ENCODE measurements at regions not wholly inside any gene's neighbourhood (a gene's known extent, or its start where the extent isn't known, plus 50 kb on each side); places are given as distances from the start of the nearest gene placed in this dataset.
"Not testable (repeated sequence)": the region's sequence is repeated elsewhere in the genome, so short reads cannot be mapped to it uniquely, and the experiment has no call there.

DNA sequence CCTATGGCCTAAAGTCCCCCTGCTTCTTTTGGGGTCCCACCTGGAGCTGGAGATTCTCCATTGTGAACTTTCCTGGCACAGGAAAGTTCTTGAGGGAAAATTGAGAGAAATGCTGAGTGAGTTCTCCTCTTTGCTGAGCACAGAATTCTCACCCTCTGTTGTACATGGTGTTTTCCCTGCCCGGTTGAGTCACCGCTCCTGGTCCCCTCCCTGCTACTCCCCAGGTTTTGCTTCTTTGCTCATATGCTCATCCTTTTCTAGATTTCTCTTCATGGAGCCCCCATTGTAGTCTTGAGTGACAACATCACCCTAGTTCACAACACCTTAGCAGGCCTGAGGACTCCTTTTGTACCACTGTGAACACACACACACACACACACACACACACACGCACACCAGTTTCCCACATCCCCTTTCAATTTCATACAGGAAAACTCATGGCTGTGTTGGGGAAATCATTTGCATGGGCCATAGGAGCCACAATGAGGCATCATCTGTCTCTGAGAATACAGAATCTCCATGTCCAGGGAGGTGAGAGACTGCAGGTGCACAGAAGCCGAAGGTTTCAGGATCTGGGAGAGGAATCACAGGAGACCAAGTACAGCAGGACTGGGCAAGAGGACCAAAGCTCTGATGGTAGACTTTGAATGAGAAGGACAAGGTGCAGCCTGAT, 585.3 kb downstream of the GOLGA6L6 start:
- TF ChIP-seq SUZ12 (IDR thresholded peaks at IDR 0.05; ENCODE audit: extremely low read depth, insufficient read depth, insufficient read length) (no peak), ZNF274 (IDR thresholded peaks at IDR 0.05; ENCODE audit: low read depth, low read length) (no peak), YY1 (IDR thresholded peaks at IDR 0.05; ENCODE audit: insufficient read depth, insufficient read length) (no peak)
- no peaks in the 10 kb centered on the region for H3K4me1 ChIP-seq (ENCODE audit: insufficient read depth, insufficient read length)
- no peak overlapping the region for H3K9ac ChIP-seq (ENCODE audit: insufficient read length, low read depth)
- no peak overlapping the region for H3K4me3 ChIP-seq (ENCODE audit: insufficient read length, low read depth)
- no peaks in the 10 kb centered on the region for H3K36me3 ChIP-seq (ENCODE audit: insufficient read depth, insufficient read length, low read length)
- no peak for DNase-seq (ENCODE audit: low read depth, low spot score)
- peaks cover 59% of the 10 kb centered on the region for H3K27me3 ChIP-seq (ENCODE audit: insufficient read depth, insufficient read length)
- H3K9me3 ChIP-seq (ENCODE audit: insufficient read depth, low read length), result no peaks in the 10 kb centered on the region

DNA sequence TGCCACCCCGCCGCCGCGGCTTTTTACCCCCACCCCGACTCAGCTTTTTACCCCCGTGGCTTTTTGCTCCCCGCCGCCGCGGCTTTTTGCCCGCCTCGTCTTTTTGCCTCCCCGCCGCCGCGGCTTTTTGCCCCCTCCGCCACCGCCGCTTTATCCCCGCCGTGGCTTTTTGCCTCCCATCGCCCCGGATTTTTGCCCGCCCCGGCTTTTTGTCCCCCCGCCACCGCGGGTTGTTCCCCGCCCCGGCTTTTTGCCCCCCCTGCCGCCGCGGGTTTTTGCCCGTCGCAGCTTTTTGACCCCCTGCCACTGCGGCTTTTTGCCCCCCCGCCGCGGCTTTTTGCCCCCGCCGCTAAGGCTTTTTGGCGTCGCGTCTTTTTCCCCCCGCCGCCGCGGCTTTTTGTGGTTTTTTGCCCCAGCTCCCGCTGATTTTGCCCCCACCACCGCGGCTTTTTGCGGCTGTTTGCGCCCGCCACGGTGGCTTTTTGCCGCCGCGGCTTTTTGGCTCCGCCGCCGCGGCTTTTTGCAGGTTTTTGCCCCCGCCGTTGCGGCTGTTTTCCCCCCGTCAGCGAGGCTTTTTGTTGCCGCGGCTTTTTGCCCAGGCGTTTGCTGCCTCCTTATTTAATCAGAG, 597.2 kb downstream of the GOLGA6L6 start:
- Histone ChIP-seq H3K27me3 (ENCODE audit: insufficient read depth, insufficient read length) (peaks cover 73% of the 10 kb centered on the region), H3K36me3 (ENCODE audit: insufficient read depth, insufficient read length, low read length) (no peaks in the 10 kb centered on the region), H3K4me1 (ENCODE audit: insufficient read depth, insufficient read length) (no peaks in the 10 kb centered on the region), H3K9me3 (ENCODE audit: insufficient read depth, low read length) (no peaks in the 10 kb centered on the region; the same call in 1 of the 2 replicates), H3K4me3 (ENCODE audit: insufficient read length, low read depth) (no peak overlapping the region), H3K9ac (ENCODE audit: insufficient read length, low read depth) (no peak overlapping the region)
- TF ChIP-seq ZNF274 (IDR thresholded peaks at IDR 0.05; ENCODE audit: low read depth, low read length) (no peak), SUZ12 (IDR thresholded peaks at IDR 0.05; ENCODE audit: extremely low read depth, insufficient read depth, insufficient read length) (no peak), YY1 (IDR thresholded peaks at IDR 0.05; ENCODE audit: insufficient read depth, insufficient read length) (no peak)
- DNase-seq (ENCODE audit: low read depth, low spot score), result no peak

DNA sequence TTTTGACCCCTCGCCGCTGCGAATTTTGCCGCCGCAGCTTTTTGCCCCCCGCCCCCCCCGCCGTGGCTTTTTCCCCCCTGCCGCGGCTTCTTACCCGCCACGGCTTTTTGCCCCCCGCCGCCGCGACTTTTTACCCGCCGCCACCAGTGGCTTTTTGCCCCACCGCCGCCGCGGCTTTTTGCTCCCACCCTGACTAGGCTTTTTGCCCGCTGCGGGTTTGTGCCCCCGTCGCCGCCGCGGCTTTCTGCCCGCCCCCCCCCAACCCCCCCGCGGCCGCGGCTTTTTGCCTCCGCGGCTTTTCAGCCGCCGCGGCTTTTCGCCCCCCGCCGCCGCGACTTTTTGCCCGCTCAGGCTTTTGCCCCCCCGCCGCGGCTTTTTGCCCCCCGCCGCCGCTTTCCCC, 598.1 kb downstream of the GOLGA6L6 start:
- TF ChIP-seq YY1 (IDR thresholded peaks at IDR 0.05; ENCODE audit: insufficient read depth, insufficient read length) (no peak), ZNF274 (IDR thresholded peaks at IDR 0.05; ENCODE audit: low read depth, low read length) (no peak), SUZ12 (IDR thresholded peaks at IDR 0.05; ENCODE audit: extremely low read depth, insufficient read depth, insufficient read length) (no peak)
- Histone ChIP-seq H3K4me1 (ENCODE audit: insufficient read depth, insufficient read length) (no peaks in the 10 kb centered on the region), H3K27me3 (ENCODE audit: insufficient read depth, insufficient read length) (peaks cover 71% of the 10 kb centered on the region), H3K9ac (ENCODE audit: insufficient read length, low read depth) (no peak overlapping the region), H3K9me3 (ENCODE audit: insufficient read depth, low read length) (no peaks in the 10 kb centered on the region; the same call in 1 of the 2 replicates), H3K36me3 (ENCODE audit: insufficient read depth, insufficient read length, low read length) (no peaks in the 10 kb centered on the region), H3K4me3 (ENCODE audit: insufficient read length, low read depth) (no peak overlapping the region)
- no peak for DNase-seq (ENCODE audit: low read depth, low spot score)

- not testable (repeated sequence) for H3K9me3 ChIP-seq (ENCODE audit: insufficient read depth, low read length); H3K36me3 ChIP-seq (ENCODE audit: insufficient read depth, insufficient read length, low read length); H3K27me3 ChIP-seq (ENCODE audit: insufficient read depth, insufficient read length); H3K4me1 ChIP-seq (ENCODE audit: insufficient read depth, insufficient read length); H3K9ac ChIP-seq (ENCODE audit: insufficient read length, low read depth); H3K4me3 ChIP-seq (ENCODE audit: insufficient read length, low read depth); DNase-seq (ENCODE audit: low read depth, low spot score)
These were observed 638.3 kb downstream of the GOLGA6L6 start for GRCh38 chr15:19903281-19903680.

DNA sequence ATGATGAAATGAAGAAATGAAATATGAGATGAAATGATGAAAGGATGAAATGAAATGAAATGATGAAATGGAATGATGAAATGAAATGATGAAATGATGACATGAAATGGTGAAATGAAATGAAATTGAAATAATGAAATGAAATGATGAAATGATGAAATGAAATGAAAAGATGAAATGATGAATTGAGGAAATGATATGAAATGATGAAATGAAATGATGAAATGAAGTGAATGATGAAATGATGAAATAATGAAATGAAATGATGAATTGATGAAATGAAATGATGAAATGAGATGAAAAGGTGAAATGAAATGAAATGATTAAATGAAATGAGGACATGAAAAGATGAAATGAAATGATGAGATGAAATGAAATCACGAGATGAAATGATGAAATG, 639.2 kb downstream of the GOLGA6L6 start:
- not testable (repeated sequence) for H3K27me3 ChIP-seq (ENCODE audit: insufficient read depth, insufficient read length); H3K9ac ChIP-seq (ENCODE audit: insufficient read length, low read depth); DNase-seq (ENCODE audit: low read depth, low spot score); H3K36me3 ChIP-seq (ENCODE audit: insufficient read depth, insufficient read length, low read length); H3K9me3 ChIP-seq (ENCODE audit: insufficient read depth, low read length); H3K4me3 ChIP-seq (ENCODE audit: insufficient read length, low read depth); H3K4me1 ChIP-seq (ENCODE audit: insufficient read depth, insufficient read length)

DNA sequence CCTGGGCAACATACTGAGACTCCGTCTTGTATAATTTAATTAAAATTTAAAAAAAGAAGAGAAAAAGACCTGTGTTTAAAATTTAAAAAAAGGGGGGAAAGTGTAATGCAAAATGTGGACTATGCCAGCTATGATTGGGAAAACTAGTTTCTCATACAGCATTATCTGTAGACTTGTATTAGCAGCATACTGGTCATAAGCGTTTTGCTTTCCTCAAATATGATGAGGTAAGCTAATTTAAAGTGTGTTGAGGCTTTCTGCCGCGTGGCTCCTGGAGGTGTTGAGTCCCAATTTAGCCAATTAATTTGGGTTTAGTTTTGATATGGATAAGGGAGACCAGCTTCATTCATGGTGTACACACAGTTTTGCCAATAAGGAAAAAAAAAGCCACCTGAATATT, 640.2 kb downstream of the GOLGA6L6 start:
- not testable (repeated sequence) for H3K4me3 ChIP-seq (ENCODE audit: insufficient read length, low read depth)

DNA sequence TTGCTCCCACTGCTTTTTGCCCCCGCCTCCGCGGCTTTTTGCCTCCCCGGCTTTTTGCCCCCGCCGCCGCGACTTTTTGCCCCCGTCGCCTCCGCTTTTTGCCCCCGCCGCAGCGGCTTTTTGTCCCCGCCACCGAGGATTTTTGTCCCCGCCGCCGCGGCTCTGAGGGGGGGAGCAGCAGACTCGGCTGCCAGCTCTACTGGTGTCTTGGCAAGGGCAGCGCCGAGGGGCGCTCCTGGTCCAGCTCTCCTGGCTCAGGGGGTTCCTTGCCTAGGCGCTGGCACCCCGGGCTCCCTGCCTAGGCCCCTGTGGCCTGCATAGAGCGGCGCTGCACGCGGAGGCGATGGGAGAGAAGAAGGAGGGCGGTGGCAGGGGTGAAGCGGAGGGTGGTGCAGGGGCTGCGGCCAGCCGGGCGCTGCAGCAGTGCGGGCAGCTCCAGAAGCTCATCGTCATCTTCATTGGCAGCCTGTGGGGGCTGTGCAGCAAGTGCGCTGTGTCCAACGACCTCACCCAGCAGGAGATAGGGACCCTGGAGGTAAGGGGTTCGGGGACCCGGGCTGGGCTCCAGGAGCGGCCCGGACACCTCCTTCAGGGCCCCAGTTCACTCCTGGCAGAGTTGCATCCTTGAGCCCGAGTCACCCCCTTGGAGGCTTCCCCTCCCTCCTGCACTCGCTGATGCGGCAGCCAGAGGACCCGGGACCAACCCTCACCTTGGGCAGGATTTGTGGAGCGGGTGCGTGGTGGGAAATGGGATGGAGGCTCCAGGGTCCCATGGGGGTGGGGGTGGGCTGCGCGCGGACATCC, 642.4 kb downstream of the GOLGA6L6 start:
- Histone ChIP-seq H3K27me3 (ENCODE audit: insufficient read depth, insufficient read length) (peaks cover 11% of the 10 kb centered on the region), H3K4me1 (ENCODE audit: insufficient read depth, insufficient read length) (no peaks in the 10 kb centered on the region), H3K9ac (ENCODE audit: insufficient read length, low read depth) (no peak overlapping the region), H3K36me3 (ENCODE audit: insufficient read depth, insufficient read length, low read length) (no peaks in the 10 kb centered on the region), H3K4me3 (ENCODE audit: insufficient read length, low read depth) (no peak overlapping the region), H3K9me3 (ENCODE audit: insufficient read depth, low read length) (no peaks in the 10 kb centered on the region)
- DNase-seq (ENCODE audit: low read depth, low spot score), result no peak
- TF ChIP-seq ZNF274 (IDR thresholded peaks at IDR 0.05; ENCODE audit: low read depth, low read length) (no peak), YY1 (IDR thresholded peaks at IDR 0.05; ENCODE audit: insufficient read depth, insufficient read length) (no peak), SUZ12 (IDR thresholded peaks at IDR 0.05; ENCODE audit: extremely low read depth, insufficient read depth, insufficient read length) (no peak)

More for the DNA sequence above, 640.2 kb downstream of the GOLGA6L6 start:
- not testable (repeated sequence) for H3K27me3 ChIP-seq (ENCODE audit: insufficient read depth, insufficient read length); H3K9me3 ChIP-seq (ENCODE audit: insufficient read depth, low read length); H3K9ac ChIP-seq (ENCODE audit: insufficient read length, low read depth); DNase-seq (ENCODE audit: low read depth, low spot score); H3K36me3 ChIP-seq (ENCODE audit: insufficient read depth, insufficient read length, low read length); H3K4me1 ChIP-seq (ENCODE audit: insufficient read depth, insufficient read length)

DNA sequence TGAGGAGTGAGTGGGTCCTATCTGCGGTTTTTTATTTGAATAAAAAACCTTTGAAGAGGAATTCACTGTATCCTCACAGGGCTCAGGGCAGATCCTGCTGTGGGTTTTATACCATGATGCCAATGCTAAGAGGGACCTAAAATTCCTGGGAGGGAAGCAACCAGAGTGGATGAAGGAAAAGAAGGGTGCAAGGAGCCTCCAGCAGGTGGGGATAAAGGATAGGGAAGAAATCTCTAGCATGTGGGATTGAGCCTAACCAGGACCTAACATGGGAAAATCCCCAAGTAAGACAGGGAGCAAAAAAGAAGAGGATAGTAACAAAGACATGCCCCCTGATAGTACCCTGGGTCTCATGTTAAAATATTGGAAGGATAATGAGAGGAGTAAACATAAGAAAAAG, 652.8 kb downstream of the GOLGA6L6 start:
- H3K9me3 ChIP-seq (ENCODE audit: insufficient read depth, low read length); H3K36me3 ChIP-seq (ENCODE audit: insufficient read depth, insufficient read length, low read length); DNase-seq (ENCODE audit: low read depth, low spot score); H3K4me3 ChIP-seq (ENCODE audit: insufficient read length, low read depth); H3K9ac ChIP-seq (ENCODE audit: insufficient read length, low read depth); H3K4me1 ChIP-seq (ENCODE audit: insufficient read depth, insufficient read length): not testable (repeated sequence)
- peaks cover 17% of the 10 kb centered on the region for H3K27me3 ChIP-seq (ENCODE audit: insufficient read depth, insufficient read length)

- DNase-seq (ENCODE audit: low read depth, low spot score); H3K36me3 ChIP-seq (ENCODE audit: insufficient read depth, insufficient read length, low read length); H3K4me3 ChIP-seq (ENCODE audit: insufficient read length, low read depth); H3K4me1 ChIP-seq (ENCODE audit: insufficient read depth, insufficient read length); H3K9ac ChIP-seq (ENCODE audit: insufficient read length, low read depth); H3K9me3 ChIP-seq (ENCODE audit: insufficient read depth, low read length); H3K27me3 ChIP-seq (ENCODE audit: insufficient read depth, insufficient read length): not testable (repeated sequence)
These were observed 697.5 kb downstream of the GOLGA6L6 start for GRCh38 chr15:19844061-19844460.
